ENCODE measurements at regions not wholly inside any gene's neighbourhood (a gene's known extent, or its start where the extent isn't known, plus 50 kb on each side); places are given as distances from the start of the nearest gene placed in this dataset.
A peak's percentile ranks its signal among the peaks of the same experiment; 100 is the strongest.

DNA sequence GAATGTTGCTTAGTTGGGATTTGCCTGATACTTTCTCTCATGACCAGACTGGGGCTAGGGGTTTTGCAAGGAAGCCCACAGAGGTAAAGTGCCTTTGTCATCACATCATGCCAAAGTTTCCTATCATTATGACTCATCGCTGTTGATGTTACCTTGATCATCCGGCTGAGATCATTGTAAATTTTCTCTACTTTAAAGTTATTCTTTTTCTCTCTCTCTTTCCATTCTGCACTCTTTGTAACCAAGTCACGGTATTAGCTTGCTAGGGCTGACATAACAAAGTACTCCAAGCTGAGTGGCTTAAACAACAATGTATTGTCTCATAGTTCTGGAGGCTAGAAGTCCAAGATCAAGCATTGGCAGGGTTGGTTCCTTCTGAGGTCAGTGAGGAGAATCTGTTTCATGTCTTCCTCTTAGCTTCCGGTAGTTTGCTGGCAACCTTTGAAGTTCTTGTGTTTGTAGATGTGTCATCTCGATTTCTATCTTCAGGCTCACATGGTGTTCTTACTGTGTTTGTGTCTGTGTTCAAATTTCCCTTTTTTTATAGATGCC lies 113.0 kb downstream of the DTHD1 start:
- no peak for DNase-seq

DNA sequence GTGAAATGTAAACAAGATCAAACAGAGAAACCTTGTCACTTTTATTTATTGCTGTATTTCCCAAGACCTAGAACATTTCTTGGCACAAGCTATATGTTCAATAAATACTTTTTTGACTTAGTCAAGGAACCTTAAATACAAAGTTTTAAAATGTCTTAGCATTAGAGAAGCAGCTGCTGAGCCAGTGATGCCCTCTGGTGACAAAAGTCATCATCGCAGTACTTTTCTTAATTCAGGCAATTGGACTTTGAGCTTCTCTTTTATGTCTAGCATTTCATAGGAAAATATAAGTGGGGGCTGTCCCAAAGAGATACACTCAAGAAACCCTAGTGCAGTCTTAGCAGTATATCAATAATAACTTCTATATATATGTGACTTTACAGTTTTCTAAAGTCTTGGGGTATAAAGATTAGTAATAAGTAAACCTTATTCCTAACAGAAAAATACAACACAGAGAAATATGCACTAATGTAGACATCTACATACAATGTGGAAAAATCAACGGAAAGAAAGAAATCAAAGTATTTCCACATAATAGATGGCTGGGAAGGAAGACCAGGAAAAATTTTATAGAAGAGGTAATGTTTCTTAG lies 118.4 kb downstream of the DTHD1 start:
- DNase-seq, result peak in 15 of 58 donors; percentile 0 to 37 (median 10)

DNA sequence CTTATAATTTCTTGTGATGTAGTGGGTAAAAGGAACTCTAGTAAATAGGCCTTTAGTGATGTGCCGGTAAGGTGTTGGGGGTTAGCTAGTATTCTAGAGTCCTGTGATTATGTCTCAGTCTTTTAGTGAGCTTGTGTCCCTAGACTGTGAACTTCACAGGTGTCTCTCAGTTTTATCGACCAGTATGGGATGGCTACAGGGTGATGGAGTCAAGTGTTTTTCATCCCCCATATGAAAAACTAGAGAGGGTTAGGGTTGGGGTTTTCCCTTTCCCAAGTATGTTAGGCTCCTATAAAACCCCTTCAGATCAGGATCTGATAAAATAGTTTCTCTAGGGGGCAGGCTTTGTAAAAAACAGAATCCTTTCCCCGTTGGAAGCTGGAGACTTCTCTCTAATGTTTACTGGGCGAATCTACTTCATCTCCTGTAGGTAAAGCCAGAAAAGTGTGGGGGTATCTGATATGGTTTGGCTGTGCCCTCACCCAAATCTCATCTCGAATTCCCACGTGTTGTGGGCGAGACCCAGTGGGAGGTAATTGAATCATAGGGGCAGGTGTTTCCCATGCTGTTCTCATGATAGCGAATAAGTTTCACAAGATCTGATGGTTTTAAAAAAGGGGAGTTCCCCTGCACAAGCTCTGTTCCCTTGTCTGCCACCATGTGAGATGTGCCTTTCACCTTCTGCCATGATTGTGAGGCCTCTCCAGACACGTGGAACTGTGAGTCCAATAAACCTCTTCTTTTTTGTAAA lies 120.8 kb downstream of the DTHD1 start:
- DNase-seq, result no peak

DNA sequence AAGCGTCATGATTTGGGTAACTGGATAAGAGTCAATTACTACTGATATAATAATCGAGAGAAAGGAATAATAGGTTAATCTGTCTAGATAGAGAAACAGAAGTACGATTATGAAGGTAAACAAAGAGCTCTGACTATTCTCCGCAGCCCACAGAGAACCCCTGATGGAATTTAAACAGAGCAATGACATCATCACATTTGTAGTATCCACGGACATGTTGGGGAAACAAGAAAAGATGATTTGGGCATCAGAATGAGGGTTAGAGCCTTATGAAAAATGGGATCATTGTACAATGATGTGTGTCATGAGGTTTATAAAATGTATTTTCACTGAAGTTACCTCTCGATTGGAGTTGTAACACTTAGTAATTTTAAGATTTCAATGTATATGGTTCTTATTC lies 129.9 kb downstream of the DTHD1 start:
- DNase-seq, result no peak

DNA sequence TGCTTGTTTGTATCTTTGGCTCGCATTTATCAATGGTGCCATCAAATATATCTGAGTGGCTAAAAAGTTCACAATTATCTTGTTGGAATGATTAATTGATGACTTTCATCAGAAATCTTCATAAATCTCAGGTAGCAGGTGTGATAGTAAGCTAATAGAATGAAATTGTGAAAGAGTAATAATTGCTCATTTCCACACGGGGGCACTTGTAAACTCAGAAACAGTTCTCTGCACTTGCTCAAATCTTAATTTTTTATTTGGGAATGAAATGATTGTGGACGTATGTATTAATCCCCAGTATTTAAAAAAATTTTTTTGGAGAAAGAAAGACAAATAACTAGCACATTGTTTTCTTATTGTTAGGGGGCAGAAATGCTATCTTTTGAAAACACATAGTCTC lies 132.8 kb downstream of the DTHD1 start:
- peak in 1 of 58 donors; percentile 4 for DNase-seq

DNA sequence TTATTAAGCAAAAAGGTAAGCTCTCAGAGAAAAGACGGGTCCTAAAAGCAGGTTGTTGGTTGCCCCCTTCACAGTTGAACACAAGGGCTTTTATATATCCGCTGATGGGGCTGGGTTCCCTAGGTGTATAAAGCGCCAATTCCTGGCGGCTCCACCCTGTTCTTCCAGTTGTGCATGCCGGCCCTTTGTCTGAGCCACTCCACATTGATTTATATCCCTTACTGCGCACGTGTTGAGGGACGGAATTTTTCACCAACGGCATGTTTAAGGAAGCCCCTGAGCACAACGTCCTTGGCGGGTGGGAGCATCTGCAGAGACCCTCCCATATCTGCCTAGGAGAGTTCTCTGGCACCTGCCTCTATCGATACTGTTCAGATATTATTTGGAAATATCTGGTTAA lies 135.7 kb downstream of the DTHD1 start:
- DNase-seq, result no peak

DNA sequence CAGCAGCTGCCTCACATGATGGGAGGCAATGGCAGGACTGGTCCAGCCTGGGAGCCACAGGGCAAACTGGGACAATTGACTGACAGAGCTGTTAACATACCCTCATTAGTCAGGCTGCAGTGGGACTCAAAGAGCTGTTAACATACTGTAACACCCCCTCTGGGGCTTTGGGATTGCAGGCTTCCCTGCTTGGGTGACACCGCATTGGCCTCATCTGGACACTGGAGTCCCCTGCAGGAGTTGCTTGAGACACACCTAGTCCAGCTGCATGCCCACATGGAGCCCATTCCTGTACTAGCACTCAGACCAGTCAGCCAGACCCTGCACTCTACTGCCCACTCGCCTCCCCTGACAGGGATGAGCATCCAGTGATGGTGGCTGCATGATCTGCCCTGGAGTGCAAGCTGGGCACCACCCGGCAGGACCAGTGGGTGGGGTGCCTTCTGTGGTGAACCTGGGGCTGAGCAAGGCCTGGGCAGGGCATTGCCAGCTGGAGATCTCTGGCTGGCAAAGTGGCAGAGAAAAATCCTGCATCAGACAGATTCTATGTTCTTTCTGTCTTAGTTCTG lies 138.8 kb downstream of the DTHD1 start:
- DNase-seq, result no peak

DNA sequence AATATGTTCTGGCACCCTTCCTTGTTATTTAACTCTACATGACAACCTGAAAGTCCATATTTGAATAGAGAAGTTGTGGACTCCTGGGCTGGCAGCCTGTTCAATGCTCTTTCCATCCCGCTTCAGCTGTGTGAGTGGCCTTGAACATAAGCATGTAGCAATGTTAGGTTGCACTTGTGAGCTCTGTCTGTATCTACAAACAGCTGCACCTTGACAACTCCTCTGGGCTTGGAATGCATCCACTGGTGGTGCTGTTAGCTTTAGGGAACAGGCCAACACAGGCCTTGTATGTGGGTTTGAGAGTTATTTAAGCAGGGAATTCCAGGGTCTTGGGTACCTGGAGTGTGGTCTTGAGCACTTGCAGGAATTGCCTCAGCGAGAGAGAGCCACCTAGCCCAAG lies 141.2 kb downstream of the DTHD1 start:
- DNase-seq, result no peak

DNA sequence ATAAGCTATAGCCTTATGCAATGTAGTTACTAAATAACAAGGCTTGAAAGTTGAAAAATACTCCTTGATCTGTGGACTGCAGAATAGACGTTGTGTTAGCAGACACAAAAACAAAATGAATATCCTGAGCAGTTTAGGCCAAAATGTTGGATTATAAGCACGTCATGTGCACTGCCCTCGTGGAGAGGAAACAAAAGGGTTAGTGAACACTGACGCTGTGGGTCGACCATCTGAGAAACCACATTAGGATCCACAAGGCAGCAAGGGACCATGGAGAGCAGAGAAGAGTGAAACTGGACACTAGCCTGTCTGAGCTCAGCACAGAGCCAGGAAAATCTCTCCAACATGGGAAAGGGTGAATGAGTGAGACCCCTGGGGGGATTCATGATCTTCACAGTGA lies 145.3 kb downstream of the DTHD1 start:
- DNase-seq, result no peak

DNA sequence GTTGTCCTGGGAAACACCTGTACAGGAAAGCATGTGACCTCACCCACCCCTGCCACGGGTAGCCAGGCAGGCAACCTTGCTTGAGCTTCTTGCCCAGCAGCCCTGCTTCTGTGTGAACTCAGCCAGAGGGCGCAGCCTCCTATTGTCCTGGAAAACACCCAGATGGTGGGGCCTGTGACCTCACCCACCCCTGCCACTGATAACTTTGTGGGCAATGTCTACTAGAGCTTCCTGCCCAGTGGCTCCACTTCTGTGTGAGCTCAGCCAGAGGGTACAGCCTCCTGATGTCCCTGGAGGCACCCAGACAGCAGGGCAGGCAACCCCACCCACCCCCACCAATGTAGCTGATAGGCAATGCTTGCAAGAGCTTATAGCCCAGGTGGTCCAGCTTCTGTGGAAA lies 146.3 kb downstream of the DTHD1 start:
- peak in 1 of 58 donors; percentile 1 for DNase-seq

DNA sequence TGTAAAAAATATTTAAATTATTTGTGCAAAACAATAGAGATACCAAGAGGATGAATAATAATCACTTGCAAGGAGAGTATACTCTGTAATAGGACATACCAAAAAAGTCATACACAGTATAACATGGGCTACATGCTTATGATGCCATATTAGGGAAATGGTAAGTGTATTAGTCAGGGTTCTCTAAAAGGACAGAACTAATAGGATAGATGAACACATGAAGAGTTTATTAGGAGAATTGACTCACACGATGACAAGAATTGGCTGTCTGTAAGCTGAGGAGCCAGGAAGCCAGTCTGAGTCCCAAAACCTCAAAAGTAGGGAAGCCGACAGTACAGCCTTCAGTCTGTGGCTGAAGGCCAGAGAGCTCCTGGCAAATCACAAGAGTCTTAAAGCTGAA lies 151.2 kb downstream of the DTHD1 start:
- DNase-seq, result no peak

DNA sequence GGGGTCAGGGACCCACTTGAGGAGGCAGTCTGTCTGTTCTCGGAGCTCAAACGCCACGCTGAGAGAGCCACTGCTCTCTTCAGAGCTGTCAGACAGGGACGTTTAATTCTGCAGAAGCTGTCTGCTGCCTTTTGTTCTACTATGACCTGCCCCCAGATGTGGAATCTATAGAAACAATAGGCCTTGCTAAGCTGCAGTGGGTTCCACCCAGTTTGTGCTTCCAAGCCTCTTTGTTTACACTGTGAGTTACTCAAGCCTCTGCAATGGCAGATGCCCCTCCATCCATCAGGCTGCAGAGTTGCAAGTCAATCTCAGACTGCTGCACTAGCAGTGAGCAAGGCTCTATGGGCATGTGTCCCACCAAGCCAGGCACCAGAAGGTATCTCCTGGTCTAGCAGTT lies 158.1 kb downstream of the DTHD1 start:
- no peak for DNase-seq

DNA sequence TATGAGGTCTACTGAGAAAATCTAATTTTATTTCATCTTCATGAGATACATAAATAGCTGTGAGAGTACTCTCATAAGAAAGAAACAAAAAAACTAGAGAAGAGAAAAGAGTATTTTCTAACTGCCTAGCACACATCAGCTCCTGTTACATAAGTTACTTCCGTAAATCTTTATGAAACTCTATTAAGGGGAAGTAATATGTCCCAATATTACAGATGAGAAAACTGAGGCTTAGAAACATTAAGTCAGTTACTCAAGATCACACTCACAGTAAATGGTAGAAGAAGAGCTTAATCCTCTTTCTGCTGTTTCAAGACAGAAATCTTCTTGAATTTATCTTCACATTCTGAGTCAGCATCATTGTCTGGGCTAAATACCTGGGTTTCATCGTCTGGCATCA lies 164.1 kb downstream of the DTHD1 start:
- DNase-seq, result no peak

DNA sequence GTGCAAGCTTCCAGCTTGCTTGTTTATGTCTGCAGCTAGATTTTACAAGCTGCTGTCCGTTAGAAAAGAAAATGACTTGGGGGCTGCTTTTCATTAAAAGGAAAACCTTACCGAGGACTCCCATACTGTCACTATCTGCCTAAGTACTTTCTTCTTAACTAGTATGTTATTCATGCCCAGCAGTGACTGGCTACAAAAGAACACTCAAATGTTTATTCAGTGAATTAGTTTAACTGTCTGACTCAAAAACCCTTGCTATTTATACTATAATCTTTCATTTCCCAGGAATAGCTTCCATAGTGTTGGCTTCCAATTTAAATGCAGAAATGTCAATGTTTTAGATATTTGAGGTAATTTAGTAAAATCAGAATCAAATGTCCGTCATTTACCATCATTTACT lies 164.9 kb downstream of the DTHD1 start:
- DNase-seq, result no peak

DNA sequence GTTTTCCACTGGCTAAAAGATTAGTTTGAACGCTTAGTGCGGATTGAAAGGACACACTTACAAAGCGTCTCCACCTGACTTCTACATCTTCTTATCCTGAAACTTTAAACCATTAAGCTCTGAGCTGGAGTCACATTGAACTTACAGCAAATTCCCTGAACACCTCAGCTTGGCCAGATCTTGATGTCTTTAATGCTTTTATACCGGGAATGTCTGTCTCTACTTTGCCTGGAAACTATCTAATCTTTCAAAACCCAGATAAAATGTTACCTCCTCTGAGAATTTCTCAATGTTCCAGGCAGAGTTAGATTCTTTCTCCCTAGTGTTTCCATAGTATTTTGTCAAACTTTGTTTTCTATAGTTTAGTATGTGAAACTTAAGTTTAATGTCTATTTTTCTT lies 179.9 kb downstream of the DTHD1 start:
- DNase-seq, result no peak

DNA sequence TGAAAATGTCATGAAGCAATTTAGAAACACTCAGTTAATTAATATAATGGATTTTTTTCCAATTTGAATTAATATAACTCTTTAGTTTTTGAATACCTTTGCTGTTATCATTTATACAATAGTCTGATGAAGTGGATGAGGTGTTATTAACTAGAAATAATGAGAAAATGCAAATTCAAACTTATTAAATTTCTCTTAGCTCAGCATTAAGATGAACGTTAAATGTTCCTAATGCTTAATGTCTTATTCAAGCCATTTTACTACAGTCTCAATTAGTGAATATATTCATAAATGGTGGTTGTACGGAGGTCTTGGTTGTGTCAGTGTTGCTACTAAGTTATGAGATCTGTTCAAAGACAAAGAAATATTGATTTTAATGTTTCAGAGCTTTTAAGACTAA lies 186.3 kb downstream of the DTHD1 start:
- no peak for DNase-seq

DNA sequence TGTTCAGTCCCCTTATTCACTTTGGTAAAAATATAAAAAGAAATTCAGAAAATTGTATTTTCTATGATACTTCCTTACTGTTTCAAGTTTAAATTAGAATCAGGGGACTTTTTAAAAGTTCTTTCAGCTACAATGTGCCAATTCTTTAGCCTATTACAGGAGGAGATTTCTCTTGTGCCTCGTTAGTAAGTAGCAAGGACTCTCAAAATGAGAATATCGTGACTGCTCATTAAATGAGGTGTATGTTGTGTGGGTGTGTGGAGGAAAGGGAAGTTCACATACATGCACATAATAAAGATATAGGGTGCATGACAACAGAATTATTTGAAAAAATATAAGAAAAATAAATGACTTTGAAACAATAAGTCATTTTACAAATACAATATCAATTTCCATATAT lies 190.5 kb downstream of the DTHD1 start:
- no peak for DNase-seq

DNA sequence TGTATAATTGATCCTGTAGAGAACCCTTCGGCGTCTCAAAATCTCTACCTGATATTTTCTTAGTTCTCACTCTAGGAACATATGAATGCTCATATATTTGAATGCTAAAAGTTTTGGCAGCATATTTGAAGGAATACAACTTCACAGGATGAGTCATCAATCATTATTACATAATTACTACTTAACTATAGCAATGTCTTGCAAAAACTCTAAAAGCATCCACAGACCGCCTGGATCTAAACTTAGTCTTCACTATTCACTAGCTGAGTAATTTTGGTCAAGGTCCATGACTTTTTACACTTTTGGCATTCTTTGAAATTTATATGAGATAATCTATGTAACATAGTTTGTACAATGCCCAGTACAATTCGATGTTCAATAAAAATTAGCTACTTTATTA lies 194.7 kb downstream of the DTHD1 start:
- DNase-seq, result no peak

DNA sequence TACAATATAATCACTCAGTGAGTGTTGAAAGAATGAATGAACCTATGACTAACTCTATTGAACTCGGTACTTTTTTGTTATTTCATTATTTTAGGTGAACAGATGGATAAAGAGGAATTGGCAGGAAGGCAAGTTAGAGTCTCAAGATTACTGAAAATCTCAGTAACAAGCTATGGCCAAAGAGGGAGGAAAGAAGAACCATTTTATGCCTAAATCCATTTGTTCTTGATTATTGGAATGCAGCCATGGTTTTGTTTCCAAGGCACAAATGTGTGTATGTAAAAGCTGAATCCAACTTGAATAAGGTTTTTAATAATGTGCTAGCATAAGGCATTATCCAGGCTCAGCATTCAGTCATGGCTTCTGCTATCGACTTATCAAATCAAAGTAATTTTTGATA lies 196.4 kb downstream of the DTHD1 start:
- peak in 1 of 58 donors; percentile 2 for DNase-seq

DNA sequence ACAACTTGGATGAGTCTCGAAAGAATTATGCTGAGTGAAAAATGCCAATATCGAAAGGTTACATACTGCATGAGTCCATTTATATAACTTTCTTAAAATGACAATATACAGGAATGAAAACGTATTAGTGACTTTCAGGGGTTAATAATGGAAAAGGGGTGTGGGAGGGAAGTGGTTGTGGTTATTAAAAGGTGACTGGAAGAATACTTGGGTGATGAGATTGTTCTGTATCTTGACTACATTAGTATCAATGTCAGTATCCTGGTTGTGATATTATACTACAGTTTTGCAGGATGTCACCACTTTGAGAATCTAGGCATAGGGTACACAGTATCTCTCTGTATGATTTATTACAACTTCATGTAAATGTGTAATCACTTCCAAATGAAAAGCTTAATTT lies 204.5 kb downstream of the DTHD1 start:
- DNase-seq, result no peak

DNA sequence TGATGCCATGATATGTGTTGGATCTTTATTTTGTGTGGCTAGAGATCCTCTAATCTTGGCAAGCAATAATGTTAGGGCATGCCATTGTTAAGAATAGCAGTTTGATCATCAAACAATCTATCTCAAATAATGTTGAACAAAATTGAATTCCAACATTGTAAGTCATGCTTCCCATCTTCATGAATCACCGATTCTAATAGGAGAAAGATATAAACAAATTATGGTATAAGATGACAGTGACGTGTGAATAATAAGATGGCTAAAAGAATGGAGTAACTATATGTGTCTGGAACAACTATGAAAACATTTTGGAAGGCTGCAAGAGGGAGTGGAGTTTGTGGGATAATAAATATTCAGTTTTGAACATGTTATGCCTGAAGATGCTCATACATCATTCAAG lies 208.4 kb downstream of the DTHD1 start:
- DNase-seq, result no peak

DNA sequence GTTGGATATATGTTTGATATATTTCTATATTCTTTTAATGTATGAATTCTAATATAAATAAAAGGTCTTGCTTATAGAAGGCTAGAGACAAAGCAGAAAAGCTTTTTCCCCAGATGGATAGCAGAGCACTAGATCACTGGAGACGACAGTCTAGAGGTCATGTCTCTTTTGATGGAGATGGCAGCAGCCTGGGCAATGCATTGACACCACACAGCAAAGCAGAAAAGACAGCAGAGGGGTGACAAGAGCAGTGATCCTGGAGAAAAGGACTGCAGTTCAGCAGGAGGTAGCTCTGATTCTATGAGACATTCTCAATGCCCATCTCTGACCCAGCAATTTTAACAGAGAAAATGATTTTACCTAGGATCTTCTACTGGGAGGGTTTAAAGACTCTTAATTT lies 210.6 kb downstream of the DTHD1 start:
- no peak for DNase-seq

DNA sequence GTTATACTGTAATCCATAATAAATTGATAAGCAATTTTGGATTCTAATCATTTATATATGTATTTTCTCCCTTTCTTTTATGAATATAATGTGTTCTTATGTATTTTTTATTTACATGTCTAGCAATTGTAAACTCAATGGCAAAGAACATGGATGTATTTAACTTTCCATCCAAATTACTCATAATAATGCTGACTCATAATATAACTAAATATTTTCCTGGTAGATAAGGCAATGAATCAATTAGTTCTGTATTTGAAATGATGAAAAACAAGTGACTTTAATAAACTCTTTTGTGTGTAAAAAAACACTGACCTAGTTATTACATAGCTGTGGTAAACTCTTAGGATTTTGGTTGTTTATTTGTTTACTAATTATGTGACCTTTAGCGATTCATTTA lies 211.2 kb downstream of the DTHD1 start:
- DNase-seq, result no peak

All from anterior cingulate cortex (tissue), 58 donors.